ENCODE measurements at regions not wholly inside any gene's neighbourhood (a gene's known extent, or its start where the extent isn't known, plus 50 kb on each side); places are given as distances from the start of the nearest gene placed in this dataset.

- Mint-ChIP-seq H3K4me3 (no peak overlapping the region), H3K36me3 (ENCODE audit: low read depth) (no peaks in the 10 kb centered on the region)
Observed at GRCh38 chr9:89884356-89885083, 279.7 kb downstream of the GADD45G start.

GRCh38 chr9:89885156-89885555, 280.3 kb downstream of the GADD45G start:
- H3K4me1 Mint-ChIP-seq: no peaks in the 10 kb centered on the region
- no peak overlapping the region for H3K4me3 Mint-ChIP-seq
- no peaks in the 10 kb centered on the region for H3K27me3 Mint-ChIP-seq
- POLR2A ChIA-PET: no interaction called here
- intact Hi-C loops (cut with micrococcal nuclease): no loop called here
- ATAC-seq (ENCODE audit: low read depth): no peak
- CTCF ChIA-PET: no interaction called here
- no peak for DNase-seq
- no peak for TF ChIP-seq CTCF (IDR thresholded peaks at IDR 0.05)
- no peaks in the 10 kb centered on the region for H3K9me3 Mint-ChIP-seq
- H3K36me3 Mint-ChIP-seq (ENCODE audit: low read depth): no peaks in the 10 kb centered on the region
- no peak overlapping the region for H3K27ac Mint-ChIP-seq

More at GRCh38 chr9:89884356-89885083, 279.7 kb downstream of the GADD45G start:
- no peak overlapping the region for H3K27ac Mint-ChIP-seq
- ChIA-PET POLR2A (no interaction called here), CTCF (no interaction called here)
- H3K4me1 Mint-ChIP-seq: no peaks in the 10 kb centered on the region
- intact Hi-C loops (cut with micrococcal nuclease): no loop called here
- ATAC-seq (ENCODE audit: low read depth) (no peak), DNase-seq (no peak)
- TF ChIP-seq CTCF (IDR thresholded peaks at IDR 0.05): no peak
- H3K27me3 Mint-ChIP-seq: no peaks in the 10 kb centered on the region
- no peaks in the 10 kb centered on the region for H3K9me3 Mint-ChIP-seq

DNA sequence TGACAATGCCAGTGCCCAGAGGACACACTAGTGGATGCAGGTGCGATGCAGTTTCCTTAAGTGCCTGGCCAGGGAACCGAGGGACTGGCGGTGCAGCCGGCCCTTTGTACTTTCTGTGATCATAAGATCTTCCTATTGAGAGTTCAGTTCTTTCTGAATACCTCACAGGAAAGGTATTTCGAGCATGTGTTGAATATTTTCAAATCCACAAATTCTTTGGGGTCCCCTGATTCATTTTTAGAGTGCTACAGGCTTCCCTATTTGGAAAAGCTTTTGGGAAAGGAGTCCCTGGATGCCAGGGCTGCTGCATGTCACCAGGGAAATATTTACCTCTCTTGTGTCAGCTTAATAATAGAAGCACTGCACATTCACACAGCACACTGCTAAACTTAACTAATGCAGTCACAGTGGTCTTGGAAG, 281.5 kb downstream of the GADD45G start:
- intact Hi-C loops (cut with micrococcal nuclease): no loop called here
- ChIA-PET POLR2A (no interaction called here), CTCF (no interaction called here)
- Mint-ChIP-seq H3K36me3 (ENCODE audit: low read depth) (no peaks in the 10 kb centered on the region), H3K9me3 (no peaks in the 10 kb centered on the region), H3K27me3 (no peaks in the 10 kb centered on the region), H3K27ac (no peak overlapping the region), H3K4me3 (no peak overlapping the region), H3K4me1 (no peaks in the 10 kb centered on the region)
- no peak for TF ChIP-seq CTCF (IDR thresholded peaks at IDR 0.05)
- no peak for ATAC-seq (ENCODE audit: low read depth)
- DNase-seq: no peak

- CTCF ChIA-PET: no interaction called here
- no peak for DNase-seq
Observed at GRCh38 chr9:89887286-89887685, 282.5 kb downstream of the GADD45G start.

DNA sequence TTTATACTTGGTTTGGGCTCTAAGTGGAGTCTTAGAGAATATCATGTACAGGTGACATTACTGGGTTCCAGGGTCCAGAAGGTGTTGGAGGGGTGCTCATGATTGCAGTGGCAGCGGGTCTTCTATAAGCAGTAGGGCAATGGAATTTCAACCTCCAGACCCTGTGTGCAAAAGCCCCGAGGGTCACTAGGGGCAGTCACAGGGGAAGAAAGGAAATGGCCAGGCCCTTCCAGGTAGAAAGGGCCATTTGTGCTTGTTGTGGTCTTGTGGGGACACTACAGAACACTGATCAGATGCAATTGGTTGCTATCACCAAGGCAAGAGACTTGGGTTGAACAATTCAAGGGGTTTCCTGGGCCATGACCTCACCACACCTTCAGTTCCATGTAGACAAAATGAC, 283.4 kb downstream of the GADD45G start:
- Mint-ChIP-seq H3K36me3 (ENCODE audit: low read depth) (no peaks in the 10 kb centered on the region), H3K27ac (no peak overlapping the region), H3K27me3 (no peaks in the 10 kb centered on the region), H3K9me3 (no peaks in the 10 kb centered on the region), H3K4me1 (no peaks in the 10 kb centered on the region), H3K4me3 (no peak overlapping the region)
- no peak for DNase-seq
- ATAC-seq (ENCODE audit: low read depth): no peak
- TF ChIP-seq CTCF (IDR thresholded peaks at IDR 0.05): no peak
- ChIA-PET CTCF (no interaction called here), POLR2A (no interaction called here)
- intact Hi-C loops (cut with micrococcal nuclease): no loop called here

More at GRCh38 chr9:89887286-89887685, 282.5 kb downstream of the GADD45G start:
- Mint-ChIP-seq H3K9me3 (no peaks in the 10 kb centered on the region), H3K4me3 (no peak overlapping the region), H3K4me1 (no peaks in the 10 kb centered on the region), H3K36me3 (ENCODE audit: low read depth) (no peaks in the 10 kb centered on the region), H3K27me3 (no peaks in the 10 kb centered on the region), H3K27ac (no peak overlapping the region)
- ATAC-seq (ENCODE audit: low read depth): no peak
- TF ChIP-seq CTCF (IDR thresholded peaks at IDR 0.05): no peak
- intact Hi-C loops (cut with micrococcal nuclease): no loop called here
- POLR2A ChIA-PET: no interaction called here

Measured in activated B cell treated with CpG ODN at 0.5 μM for 24 hours (primary cell).